ENCODE measurements at regions not wholly inside any gene's neighbourhood (a gene's known extent, or its start where the extent isn't known, plus 50 kb on each side); places are given as distances from the start of the nearest gene placed in this dataset.
"Not testable (repeated sequence)": the region's sequence is repeated elsewhere in the genome, so short reads cannot be mapped to it uniquely, and the experiment has no call there.

DNA sequence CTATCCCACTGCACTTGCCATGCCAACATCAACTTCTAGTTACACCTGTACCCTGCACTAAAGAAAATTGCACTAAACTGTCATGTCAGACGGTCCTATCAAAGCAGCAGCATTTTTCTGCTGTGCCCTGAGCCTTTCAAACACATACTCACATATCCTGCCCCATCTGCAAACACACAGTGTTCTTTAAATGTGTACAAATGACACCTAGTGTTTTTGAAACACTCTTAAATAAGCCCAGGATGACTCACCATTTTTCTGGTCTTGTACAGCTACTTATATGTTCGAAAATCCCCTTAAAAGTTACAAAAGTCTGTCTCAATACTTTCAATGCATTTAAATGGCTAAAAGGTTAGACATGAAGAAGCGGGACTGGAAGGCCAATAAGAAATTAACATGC is 346.7 kb upstream of the PPARGC1A start:
- DNase-seq = no peak

- DNase-seq = no peak
These were observed 346.3 kb upstream of the PPARGC1A start for GRCh38 chr4:24236120-24236519.

DNA sequence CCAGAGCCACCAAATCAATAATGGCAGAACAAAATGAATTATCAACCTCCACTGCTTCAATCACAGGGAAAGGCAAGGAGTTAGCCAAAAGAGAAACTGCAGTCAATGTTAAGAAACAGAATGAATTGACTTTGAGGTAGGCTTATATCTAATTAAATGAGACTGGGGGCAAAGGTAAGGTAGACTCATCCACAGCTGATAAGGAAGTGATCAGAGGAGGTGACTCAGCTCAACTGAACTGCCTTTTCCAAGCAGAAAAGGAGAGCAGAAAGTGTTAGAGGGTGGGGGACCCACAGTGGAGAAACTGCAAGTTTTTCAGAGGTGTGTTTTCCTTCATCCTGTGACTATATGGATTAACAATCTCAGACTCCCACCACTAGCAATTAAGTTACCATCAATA is 345.8 kb upstream of the PPARGC1A start:
- no peak for DNase-seq

GRCh38 chr4:24234288-24234848 is 344.5 kb upstream of the PPARGC1A start:
- no peak for DNase-seq

DNA sequence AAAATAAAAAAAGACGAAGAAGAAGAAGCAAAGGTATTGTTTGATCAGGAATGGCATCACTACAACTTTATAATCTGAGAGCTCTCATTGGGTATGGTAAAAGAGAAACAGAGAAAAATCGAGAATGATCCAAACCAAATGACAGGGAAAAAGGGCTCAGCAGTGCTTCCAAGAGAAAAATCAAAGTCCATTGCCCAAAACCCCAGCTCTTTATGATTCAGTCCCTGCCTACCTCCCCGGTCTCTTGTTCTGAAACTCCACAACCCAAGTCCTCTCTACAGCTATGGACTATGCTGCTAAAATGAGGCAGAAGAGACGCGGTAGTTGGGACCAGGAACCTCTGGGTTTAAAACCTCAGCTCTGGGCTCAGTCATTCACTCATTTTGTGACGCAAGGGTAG is 341.1 kb upstream of the PPARGC1A start:
- DNase-seq = no peak

- no peak for DNase-seq
These were observed 340.1 kb upstream of the PPARGC1A start for GRCh38 chr4:24229978-24230377.

- DNase-seq = no peak
These were observed 338.8 kb upstream of the PPARGC1A start for GRCh38 chr4:24228692-24229091.

- DNase-seq = no peak
These were observed 336.8 kb upstream of the PPARGC1A start for GRCh38 chr4:24226667-24227066.

DNA sequence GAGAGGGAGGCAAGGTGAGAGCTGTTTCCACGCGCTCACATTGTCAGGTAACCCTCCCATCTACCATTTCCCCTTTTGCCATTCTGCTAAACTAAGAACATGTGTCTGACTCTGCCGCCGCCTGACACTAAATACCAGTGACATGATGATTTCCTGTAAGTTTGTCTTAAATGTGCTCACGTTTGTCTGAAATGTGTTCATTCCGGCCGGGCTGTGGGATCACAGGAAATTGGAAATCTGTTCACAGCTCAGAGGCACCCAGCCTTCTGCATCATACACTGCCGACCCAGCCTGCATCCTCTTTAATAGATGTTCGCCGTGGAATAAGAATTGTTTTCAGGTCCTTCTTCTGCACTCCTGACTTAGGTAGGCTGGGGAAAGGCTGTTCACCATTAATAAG is 336.2 kb upstream of the PPARGC1A start:
- no peak for DNase-seq

DNA sequence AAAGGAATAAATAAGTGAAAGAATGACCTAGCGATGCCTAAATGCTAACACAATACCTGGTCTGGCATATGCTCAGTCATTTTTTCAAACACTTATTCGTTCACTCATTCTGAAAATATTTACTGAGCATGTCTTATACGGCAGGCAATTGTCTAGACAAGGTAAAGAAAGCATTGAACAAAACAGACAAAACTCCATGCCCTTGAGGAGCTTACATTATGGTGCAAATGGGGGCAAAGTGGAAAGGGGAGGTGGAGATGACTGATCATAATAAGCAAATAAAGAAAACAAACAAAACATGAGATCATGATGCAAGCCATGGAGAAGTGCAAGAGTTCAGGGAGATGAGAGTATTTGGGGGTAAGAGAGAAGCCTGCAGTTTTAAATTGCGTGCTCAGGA is 334.6 kb upstream of the PPARGC1A start:
- DNase-seq = no peak

DNA sequence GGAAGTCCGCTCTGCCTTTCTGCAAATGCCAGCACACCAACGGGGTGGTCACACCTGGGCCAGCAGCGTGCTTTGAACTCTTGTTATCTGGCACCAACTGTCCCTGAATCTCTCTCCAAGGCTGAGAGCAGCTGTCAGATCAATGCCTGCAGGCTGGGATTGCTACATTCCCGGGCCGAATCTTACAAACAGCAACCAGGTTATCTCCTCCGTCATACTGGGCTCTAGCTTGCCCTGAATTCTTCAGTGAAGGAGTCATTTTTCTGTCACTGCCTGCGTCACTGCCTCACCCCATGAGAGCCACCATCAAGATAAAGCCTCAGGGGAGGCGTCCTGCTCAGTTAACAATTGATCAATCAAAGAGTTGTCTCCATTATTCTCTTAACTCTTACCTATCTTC is 329.4 kb upstream of the PPARGC1A start:
- no peak for DNase-seq

DNA sequence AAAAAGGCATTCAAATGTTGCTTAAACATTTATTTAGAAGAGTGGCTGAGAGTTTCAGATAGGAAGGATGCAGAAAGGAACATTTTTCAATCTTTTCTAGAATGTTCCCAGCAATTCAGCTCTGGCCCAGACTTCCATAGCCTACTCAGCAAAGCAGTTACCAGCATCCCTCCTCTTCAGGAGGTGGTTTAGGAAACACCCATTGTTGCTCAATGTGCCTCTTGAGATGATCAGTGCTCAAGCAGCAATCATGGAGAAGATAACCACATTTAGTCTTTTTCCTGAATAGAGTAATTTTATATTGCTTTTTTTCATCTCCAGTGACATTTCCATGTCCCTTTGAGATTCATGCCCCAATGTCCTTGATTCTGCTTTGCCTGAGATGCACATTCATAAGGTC is 328.7 kb upstream of the PPARGC1A start:
- DNase-seq = no peak

DNA sequence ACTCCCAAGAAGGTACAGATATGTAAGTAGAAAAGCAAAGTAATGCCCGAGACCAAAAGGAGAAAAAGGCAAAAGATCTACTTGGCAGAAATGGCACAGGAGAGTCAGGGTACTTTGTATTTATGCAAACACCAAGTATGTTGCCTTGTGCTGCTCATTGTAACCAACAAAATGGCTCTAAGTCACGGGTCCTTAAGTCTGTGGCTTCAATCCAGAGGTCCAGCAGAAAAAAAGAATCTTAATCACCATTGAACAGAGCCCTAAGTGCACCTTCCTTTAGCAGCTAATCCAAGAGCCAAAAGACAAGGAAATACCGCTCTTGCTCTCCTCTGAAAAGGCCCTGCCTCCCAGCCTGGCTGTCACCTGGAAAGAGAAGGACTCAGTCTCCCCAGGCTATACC is 324.9 kb upstream of the PPARGC1A start:
- no peak for DNase-seq

GRCh38 chr4:24213961-24214360 is 324.1 kb upstream of the PPARGC1A start:
- DNase-seq = no peak

- DNase-seq = no peak
These were observed 322.8 kb upstream of the PPARGC1A start for GRCh38 chr4:24212642-24213041.

- no peak for DNase-seq
These were observed 322.0 kb upstream of the PPARGC1A start for GRCh38 chr4:24211856-24212255.

GRCh38 chr4:24210332-24210902 is 320.6 kb upstream of the PPARGC1A start:
- no peak for DNase-seq

- DNase-seq = no peak
These were observed 320.1 kb upstream of the PPARGC1A start for GRCh38 chr4:24209906-24210305.

DNA sequence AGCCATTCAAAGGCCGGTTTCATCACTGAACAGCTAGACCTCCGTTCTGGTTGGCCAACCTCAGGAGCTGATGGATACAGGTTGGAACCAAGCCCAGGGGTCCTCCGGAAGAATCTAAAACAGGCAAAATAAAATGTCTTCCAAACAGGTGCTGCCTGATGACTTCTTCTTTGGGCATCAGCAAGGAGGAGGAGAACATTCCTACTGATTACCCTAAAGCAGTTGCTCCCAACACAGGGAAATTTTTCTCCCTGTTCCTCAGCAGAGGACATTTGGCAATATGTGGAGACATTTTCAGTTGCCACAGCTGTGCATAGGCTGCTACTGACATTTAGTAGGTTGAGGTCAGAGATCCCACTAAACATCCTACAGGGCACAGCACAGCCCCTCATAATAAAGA is 319.3 kb upstream of the PPARGC1A start:
- DNase-seq = no peak

- DNase-seq = no peak
These were observed 318.8 kb upstream of the PPARGC1A start for GRCh38 chr4:24208691-24209090.

DNA sequence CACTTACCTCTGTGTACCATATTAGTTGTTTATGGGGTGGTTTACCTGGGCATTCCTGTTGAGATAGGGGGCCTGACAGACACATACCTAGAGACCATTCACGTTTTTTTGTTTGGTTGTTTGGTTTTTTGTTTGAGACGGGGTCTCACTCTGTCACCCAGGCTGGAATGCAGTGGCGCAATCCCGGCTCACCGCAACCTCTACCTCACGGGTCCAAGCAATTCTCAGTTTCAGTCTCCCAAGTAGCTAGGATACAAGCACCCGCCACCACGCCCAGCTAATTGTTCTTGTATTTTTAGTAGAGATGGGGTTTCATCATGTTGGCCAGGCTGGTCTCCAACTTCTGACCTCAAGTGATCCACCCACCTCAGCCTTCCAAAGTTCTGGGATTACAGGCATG is 314.9 kb upstream of the PPARGC1A start:
- DNase-seq = not testable (repeated sequence)

DNA sequence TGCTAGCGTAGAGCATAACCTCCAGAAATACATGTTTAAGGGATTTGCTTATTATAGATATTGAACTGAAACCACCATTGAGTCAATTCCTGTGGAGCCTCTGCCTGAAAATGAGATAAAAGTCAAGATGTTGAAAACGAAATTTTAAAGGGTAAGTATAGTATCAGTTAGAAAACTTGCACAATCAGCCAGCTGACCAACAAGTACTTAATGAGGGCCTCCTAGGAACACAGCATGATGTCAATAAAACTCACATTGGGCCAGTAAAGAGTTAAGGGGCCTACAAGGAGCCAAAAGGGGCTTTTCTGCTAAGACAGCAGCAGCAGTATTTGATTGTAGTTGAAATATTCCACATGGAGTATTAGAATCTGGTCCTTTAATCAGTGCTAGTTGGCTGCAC is 314.1 kb upstream of the PPARGC1A start:
- no peak for DNase-seq

GRCh38 chr4:24202579-24202978 is 312.7 kb upstream of the PPARGC1A start:
- no peak for DNase-seq

DNA sequence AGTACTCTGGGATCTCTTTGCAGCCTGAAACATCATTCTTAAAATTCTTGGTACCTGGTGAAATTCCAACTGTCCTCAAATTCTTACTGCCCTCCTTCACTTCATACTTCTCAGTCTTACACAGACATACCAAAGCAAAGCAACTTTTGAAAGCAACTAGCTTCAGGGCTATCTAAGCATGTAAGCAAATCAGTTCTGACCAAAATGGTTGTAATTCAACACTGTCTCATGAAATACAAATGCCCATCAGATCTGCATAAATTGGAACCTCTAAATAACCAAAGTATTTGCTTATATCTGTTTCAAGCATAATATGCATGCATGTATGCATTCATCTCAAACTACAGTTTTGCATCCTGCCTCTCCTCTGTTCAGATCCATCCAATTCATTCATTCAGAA is 308.1 kb upstream of the PPARGC1A start:
- DNase-seq = no peak

DNA sequence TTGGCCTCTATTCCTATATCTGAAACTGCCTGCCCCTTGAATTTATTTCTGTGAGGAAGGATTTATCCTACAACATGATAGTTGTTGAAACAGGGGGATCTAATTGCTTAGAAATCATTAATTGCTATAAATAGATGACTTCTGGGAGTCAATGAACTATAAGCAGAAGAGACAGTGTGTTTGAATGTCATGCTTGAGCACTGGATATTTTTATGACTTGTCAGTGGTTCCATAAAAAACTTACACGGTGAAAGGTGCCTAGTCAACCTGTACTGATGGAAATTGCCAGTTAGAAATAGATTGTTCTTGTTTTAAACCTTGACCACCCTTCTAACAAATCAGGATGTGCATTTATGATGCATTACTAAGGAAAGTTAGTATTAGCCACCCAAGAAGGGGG is 306.9 kb upstream of the PPARGC1A start:
- no peak for DNase-seq
